Lower leg skin (tissue), 3 donors: ENCODE measurements at regions not wholly inside any gene's neighbourhood (a gene's known extent, or its start where the extent isn't known, plus 50 kb on each side); places are given as distances from the start of the nearest gene placed in this dataset.

ENCODE experiments used
- POLR2A ChIP-seq, 2 donors: fragments of 450-650 bp; IDR thresholded peaks; one replicate each; pipeline ENCODE4 v1.6.1; 2016 to 2017; ENCODE audit warnings: antibody characterized with exemption in 2 of 2, mild to moderate bottlenecking in 1 of 2, moderate library complexity in 1 of 2
- TF ChIP-seq, protein P1 (sequence below), 3 donors: fragments of 450-650 bp; IDR thresholded peaks; one replicate each; pipeline ENCODE4 v1.5.1; 2016; ENCODE audit warnings: antibody characterized with exemption in 3 of 3, mild to moderate bottlenecking in 3 of 3, moderate library complexity in 2 of 3

DNA sequence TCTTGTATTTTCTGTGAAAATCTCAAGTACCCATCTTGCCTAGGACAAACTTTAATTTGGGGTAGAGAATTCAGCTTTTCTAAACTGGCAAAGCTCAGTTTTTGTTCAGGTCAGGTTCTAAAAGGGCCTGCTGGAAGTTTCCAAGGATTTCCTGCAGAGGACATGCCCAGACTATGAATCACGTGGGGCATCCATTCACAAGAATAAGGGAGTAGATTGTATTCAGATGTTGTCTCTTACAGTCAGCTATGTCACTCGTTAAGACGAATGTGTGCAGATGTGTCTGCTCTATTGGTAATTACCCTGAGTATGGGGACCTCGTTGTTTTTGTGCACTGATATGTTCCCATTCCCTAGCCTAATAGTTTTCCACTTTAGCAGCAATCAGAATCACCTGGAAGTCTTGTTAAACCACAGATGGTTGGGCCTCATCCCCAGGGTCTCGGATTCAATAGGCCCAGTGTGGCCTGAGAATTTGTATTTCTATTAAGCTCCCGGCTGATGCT lies 81.0 kb upstream of the ITPRID1 start:
- TF ChIP-seq, protein P1, sequence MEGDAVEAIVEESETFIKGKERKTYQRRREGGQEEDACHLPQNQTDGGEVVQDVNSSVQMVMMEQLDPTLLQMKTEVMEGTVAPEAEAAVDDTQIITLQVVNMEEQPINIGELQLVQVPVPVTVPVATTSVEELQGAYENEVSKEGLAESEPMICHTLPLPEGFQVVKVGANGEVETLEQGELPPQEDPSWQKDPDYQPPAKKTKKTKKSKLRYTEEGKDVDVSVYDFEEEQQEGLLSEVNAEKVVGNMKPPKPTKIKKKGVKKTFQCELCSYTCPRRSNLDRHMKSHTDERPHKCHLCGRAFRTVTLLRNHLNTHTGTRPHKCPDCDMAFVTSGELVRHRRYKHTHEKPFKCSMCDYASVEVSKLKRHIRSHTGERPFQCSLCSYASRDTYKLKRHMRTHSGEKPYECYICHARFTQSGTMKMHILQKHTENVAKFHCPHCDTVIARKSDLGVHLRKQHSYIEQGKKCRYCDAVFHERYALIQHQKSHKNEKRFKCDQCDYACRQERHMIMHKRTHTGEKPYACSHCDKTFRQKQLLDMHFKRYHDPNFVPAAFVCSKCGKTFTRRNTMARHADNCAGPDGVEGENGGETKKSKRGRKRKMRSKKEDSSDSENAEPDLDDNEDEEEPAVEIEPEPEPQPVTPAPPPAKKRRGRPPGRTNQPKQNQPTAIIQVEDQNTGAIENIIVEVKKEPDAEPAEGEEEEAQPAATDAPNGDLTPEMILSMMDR (IDR thresholded peaks at IDR 0.05): no peak
- TF ChIP-seq POLR2A (IDR thresholded peaks at IDR 0.05): no peak
